WI38 (cell line): ENCODE measurements at regions not wholly inside any gene's neighbourhood (a gene's known extent, or its start where the extent isn't known, plus 50 kb on each side); places are given as distances from the start of the nearest gene placed in this dataset.

Experiments used
- H3K4me3 ChIP-seq: 2 replicates; pipeline ENCODE4 v1.5.1; 2011; ENCODE audit warnings: low read depth, mild to moderate bottlenecking, control low read depth, low read length
- TF ChIP-seq, protein P1 (sequence below): IDR thresholded peaks from 2 replicates; pipeline ENCODE4 v1.5.1; 2012; ENCODE audit warnings: low read depth, mild to moderate bottlenecking, control low read depth, low read length

DNA sequence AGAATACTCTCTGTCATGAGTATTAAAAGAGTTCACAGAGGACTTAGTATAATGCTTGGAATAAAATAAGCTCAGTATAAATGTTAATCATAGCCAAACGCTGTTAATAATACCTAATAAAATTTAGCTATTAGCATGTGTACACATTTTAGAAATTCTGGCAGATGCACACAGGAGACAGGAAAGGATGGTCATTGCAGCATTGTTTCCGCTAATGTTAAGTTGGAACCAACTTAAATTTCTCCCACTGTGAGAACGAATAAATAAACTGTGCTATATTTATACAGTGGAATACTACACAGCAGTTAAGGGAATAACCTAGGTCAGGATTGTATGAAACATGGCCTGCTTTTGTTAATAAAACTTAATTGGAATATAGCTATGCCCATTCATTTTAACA, 370.4 kb upstream of the TGFBR2 start:
- no peak overlapping the region for H3K4me3 ChIP-seq
- TF ChIP-seq, protein P1, sequence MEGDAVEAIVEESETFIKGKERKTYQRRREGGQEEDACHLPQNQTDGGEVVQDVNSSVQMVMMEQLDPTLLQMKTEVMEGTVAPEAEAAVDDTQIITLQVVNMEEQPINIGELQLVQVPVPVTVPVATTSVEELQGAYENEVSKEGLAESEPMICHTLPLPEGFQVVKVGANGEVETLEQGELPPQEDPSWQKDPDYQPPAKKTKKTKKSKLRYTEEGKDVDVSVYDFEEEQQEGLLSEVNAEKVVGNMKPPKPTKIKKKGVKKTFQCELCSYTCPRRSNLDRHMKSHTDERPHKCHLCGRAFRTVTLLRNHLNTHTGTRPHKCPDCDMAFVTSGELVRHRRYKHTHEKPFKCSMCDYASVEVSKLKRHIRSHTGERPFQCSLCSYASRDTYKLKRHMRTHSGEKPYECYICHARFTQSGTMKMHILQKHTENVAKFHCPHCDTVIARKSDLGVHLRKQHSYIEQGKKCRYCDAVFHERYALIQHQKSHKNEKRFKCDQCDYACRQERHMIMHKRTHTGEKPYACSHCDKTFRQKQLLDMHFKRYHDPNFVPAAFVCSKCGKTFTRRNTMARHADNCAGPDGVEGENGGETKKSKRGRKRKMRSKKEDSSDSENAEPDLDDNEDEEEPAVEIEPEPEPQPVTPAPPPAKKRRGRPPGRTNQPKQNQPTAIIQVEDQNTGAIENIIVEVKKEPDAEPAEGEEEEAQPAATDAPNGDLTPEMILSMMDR, result no peak

DNA sequence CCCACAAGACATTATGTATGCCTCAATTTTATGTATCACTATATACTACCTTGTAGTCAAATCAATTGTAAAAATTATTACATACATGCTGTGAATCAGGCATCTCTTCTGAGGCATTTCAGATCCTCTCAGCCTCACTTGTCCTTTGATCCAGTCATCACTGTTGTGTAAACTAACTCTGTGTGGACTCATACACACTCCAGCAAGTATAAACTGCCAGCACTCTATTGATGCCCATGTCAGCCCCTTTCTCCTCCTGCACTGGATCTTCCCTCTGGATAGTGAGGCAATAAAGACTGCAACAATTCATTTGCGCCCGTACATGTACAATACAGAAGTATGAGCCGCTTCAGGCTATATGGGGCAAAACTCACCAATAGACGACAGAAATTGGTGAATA, 364.7 kb upstream of the TGFBR2 start:
- TF ChIP-seq, protein P1, result no peak
- H3K4me3 ChIP-seq, result no peak overlapping the region

DNA sequence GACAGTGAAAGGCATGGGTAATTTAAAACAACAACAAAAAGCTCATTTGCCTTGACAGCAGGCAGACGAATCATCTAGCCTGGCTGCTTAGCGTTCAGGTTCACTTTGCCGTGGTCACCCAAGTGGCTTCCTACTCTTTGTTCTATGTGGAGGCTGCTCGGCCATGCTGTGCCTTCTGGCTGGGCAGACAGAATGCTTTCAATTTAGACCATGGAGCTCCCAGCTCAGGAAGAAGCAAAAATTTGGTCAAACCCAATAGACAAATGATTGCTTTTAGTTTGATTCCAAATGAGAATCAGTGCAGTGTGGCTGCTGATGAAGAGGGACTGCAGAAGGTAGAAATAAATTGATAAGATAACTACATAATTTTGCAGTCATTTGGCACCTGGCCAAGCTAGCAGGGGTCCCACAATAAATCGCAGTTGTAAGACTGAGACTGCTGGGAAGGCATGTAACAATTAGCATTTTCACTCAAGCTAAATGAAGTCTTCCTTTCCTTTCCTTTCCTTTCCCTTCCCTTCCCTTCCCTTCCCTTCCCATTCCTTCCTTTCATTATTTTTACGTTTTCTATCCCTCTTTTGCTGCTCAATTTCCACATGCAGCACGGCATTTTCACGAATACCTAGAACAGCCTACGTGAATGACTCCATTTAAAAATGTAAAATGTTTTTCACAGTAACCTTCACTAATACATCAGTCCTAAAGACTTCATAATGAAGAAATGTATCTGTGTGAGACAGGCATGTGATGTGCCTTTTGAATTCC, 360.4 kb upstream of the TGFBR2 start:
- H3K4me3 ChIP-seq, result no peak overlapping the region
- TF ChIP-seq, protein P1, result no peak

DNA sequence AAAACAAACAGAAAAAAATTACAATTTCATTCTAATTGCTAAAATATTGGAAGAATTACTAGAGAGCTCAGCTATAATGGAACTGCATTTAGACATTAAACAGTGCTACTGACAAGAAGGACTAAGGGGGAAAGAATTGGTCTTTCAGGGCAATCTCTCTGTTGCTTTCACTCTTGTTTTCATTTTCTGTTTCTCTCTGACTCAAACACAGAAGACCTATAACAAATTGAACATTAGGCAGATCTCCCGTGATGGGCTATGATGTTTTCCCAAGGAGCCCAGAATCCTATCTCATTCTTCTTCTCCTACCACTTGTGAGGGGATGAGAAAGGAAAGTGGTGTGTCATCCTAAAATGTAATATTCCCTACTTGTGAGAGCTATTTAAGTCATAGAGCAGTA, 358.0 kb upstream of the TGFBR2 start:
- H3K4me3 ChIP-seq, result no peak overlapping the region

DNA sequence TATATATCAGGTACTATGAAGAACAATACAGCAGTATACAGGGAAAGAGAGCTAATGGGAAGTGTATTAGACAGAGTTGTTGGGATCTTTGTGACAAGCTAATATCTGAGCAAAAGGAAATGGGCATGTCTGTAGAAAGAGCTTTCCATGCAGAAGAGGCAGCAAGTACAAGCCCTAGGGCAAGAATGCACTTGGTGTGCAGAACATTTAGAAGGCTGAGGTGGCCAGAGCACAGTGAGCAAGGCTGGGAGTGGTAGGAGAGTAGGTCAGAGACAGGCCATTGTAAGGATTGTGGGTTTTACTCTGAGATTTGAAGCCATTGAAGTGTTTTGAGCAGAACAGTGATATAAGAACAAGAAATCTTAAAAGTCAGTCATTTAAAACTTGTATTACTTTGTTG, 353.9 kb upstream of the TGFBR2 start:
- no peak overlapping the region for H3K4me3 ChIP-seq
- TF ChIP-seq, protein P1, result no peak

More for the DNA sequence above, 358.0 kb upstream of the TGFBR2 start:
- TF ChIP-seq, protein P1, result no peak

DNA sequence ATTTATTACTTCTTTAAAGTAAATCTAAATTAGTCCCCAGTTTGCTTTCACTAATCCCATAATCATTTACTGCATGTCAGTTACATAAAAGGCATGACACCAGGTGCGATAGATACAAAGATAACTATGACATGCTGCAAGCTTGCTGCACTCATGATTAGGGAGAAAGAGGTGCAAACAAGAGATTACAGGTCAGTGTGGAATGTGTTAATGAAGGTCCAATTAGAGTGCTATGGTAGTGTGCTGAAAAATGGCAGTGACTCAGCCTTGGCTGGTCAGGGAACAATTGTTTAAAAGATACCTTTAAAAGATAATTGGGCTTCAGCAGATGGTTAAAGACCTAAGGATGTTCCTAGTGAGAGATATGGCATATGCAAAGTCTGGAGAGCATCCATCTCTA, 352.6 kb upstream of the TGFBR2 start:
- no peak overlapping the region for H3K4me3 ChIP-seq
- TF ChIP-seq, protein P1, result no peak

DNA sequence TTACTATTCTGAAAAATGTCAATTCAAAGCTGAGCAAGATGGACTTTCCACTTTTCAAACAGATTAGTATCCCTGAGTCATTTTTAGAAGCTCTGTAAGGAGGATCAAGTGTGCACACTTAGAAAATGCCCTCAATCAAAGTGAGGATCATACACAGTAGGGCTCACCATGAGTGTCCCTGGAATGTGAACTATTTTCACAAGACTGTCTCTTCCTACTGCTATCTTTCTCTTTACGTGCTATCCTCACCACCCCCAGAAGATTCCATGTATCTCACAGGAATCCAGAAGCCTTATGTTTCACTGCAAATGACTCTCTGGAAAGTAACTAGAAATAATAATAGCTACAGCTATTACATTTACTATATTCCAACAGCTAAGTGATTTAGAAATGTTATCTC, 349.9 kb upstream of the TGFBR2 start:
- TF ChIP-seq, protein P1, result no peak
- no peak overlapping the region for H3K4me3 ChIP-seq
